Lung (tissue), 11 donors: ENCODE measurements at regions not wholly inside any gene's neighbourhood (a gene's known extent, or its start where the extent isn't known, plus 50 kb on each side); places are given as distances from the start of the nearest gene placed in this dataset.

Experiments
- ATAC-seq: fragments of 200-7000 bp; cut with Tn5 transposase; one replicate; pipeline ENCODE4 v1.9.1; 2020; ENCODE audit warnings: moderate number of reproducible peaks; ENCODE audit not compliant: insufficient read depth, low FRiP score
- DNase-seq, 3 donors: peaks; one replicate each; pipeline ENCODE4 v3.0.0-alpha.2; 2013 to 2017
- H3K27ac ChIP-seq, 2 donors: one replicate each; pipeline ENCODE4 v1.5.1; 2013; ENCODE audit warnings: mild to moderate bottlenecking in 2 of 2, moderate library complexity in 2 of 2, control low read depth in 1 of 2, inconsistent platforms in 1 of 2, low read depth in 1 of 2, low read length in 1 of 2
- H3K27me3 ChIP-seq, 3 donors: one replicate each; pipeline ENCODE4 v1.5.1; 2013; ENCODE audit warnings: low read length in 2 of 3; ENCODE audit not compliant: control insufficient read depth in 3 of 3, insufficient read depth in 3 of 3
- H3K36me3 ChIP-seq, 4 donors: one replicate each; pipeline ENCODE4 v1.5.1; 2013; ENCODE audit warnings: low read length in 4 of 4, mild to moderate bottlenecking in 1 of 4, moderate library complexity in 1 of 4; ENCODE audit not compliant: control insufficient read depth in 4 of 4, insufficient read depth in 4 of 4
- H3K4me1 ChIP-seq, 5 donors: one replicate each; pipeline ENCODE4 v1.5.1; 2013; ENCODE audit warnings: low read length in 5 of 5, mild to moderate bottlenecking in 2 of 5, moderate library complexity in 1 of 5; ENCODE audit not compliant: control insufficient read depth in 5 of 5, insufficient read depth in 5 of 5
- H3K4me3 ChIP-seq: one replicate; pipeline ENCODE4 v1.5.1; 2013; ENCODE audit warnings: mild to moderate bottlenecking, control low read depth, moderate library complexity
- H3K9ac ChIP-seq, 2 donors: one replicate each; pipeline ENCODE4 v1.5.1; 2013; ENCODE audit warnings: low read length in 2 of 2, control low read depth in 1 of 2; ENCODE audit not compliant: insufficient read depth in 1 of 2
- H3K9me3 ChIP-seq, 4 donors: one replicate each; pipeline ENCODE4 v1.5.1; 2013; ENCODE audit warnings: low read length in 3 of 4, mild to moderate bottlenecking in 1 of 4, moderate library complexity in 1 of 4; ENCODE audit not compliant: control insufficient read depth in 4 of 4, insufficient read depth in 3 of 4
- WGBS, 2 donors: extraction: QIAGEN DNeasy Blood & Tissue Kit; methylation state at CpG; one replicate each; pipeline ENCODE4 v1.1.7; 2013; 5-methylcytosine and 5-hydroxymethylcytosine counted together
- TF ChIP-seq, protein P1 (sequence below): IDR thresholded peaks from 2 replicates; pipeline ENCODE4 v1.5.1; 2012; ENCODE audit warnings: mild to moderate bottlenecking; ENCODE audit errors: control extremely low read depth, extremely low read depth
- donor health status: control.
- donor health status: control.
- donor health status: Bipolar disorder and iron deficiency.
- donor health status: healthy.
- donor health status: DM: yes; HTN: yes; CAD: no.

DNA sequence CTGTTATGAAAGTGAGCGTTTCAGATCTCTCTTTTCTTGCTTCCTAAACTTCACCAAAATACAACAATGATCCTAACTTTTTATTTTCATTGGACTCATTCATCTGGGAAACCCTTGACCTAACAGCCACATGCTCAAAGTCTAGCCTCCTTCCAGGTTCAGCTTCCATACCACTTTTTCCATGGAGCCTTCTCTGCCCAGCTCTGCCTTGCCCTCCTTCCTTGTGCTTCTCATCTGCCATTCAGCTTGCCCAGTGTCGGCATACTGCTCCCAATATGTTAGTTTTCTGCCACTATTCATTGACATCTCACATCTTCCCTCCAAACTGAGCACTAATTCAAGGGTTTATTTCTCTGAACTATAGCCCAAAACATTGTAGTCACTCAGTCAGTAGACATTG, 214.7 kb downstream of the RAD51AP2 start:
- DNase-seq, result no peak
- Histone ChIP-seq H3K27ac (no peak overlapping the region), H3K4me1 (peaks cover 0 to 4% (median 0%) of the 10 kb centered on the region in 5 donors), H3K27me3 (no peaks in the 10 kb centered on the region), H3K4me3 (no peak overlapping the region), H3K9ac (no peak overlapping the region), H3K9me3 (no peaks in the 10 kb centered on the region), H3K36me3 (no peaks in the 10 kb centered on the region)
- WGBS, 2 donors, result 47 to 52% methylated on average over 2 of the region's 2 CpGs
- no peak for ATAC-seq
- TF ChIP-seq, protein P1, sequence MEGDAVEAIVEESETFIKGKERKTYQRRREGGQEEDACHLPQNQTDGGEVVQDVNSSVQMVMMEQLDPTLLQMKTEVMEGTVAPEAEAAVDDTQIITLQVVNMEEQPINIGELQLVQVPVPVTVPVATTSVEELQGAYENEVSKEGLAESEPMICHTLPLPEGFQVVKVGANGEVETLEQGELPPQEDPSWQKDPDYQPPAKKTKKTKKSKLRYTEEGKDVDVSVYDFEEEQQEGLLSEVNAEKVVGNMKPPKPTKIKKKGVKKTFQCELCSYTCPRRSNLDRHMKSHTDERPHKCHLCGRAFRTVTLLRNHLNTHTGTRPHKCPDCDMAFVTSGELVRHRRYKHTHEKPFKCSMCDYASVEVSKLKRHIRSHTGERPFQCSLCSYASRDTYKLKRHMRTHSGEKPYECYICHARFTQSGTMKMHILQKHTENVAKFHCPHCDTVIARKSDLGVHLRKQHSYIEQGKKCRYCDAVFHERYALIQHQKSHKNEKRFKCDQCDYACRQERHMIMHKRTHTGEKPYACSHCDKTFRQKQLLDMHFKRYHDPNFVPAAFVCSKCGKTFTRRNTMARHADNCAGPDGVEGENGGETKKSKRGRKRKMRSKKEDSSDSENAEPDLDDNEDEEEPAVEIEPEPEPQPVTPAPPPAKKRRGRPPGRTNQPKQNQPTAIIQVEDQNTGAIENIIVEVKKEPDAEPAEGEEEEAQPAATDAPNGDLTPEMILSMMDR, result no peak

DNA sequence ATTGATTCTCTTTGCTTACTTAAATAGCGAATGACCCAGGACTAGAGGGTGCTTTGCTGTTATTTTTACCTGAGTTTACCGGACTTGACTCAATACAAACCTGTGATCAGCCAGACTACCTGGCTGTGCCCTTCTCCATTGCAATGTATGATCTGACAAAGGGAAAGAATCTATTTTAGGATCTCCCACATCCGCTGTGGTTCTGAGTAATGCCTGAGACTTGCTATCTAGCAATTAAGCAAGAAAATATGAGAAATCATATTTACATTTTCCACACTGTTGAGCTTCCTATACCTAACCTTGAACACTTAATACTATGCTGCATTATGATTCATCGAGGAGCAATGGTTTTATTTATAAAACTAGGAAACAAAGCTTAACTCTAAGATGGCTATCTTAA, 215.2 kb downstream of the RAD51AP2 start:
- ATAC-seq, result no peak
- Histone ChIP-seq H3K9ac (no peak overlapping the region), H3K27me3 (no peaks in the 10 kb centered on the region)

DNA sequence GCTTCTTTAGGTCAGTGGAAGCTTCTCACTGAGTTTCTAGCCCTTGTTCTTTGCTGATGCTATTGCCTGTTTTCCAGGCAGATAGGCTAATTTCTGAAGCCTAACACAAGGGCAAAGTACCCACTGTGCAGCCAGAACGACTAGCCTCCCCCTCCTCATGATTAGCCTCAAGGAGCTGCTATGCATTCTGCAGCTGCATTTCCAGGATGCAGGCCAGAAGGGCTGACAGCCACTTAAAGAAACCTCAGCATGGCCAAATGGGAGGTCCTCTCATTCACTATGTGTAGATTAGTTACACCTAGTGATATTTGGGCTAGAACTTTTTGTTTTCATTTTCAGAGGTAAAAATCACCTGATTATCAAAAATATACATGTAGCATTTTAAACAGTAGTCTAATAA, 216.0 kb downstream of the RAD51AP2 start:
- Histone ChIP-seq H3K36me3 (no peaks in the 10 kb centered on the region), H3K27me3 (no peaks in the 10 kb centered on the region), H3K4me3 (no peak overlapping the region), H3K9me3 (no peaks in the 10 kb centered on the region), H3K4me1 (peaks cover 0 to 4% (median 0%) of the 10 kb centered on the region in 5 donors), H3K27ac (no peak overlapping the region), H3K9ac (no peak overlapping the region)
- ATAC-seq, result no peak
- peak; percentile 40 to 83 (median 68) for DNase-seq
- TF ChIP-seq, protein P1, result no peak
- WGBS, 2 donors, result 0 to 22% methylated on average over 1 of the region's 1 CpG

More for the DNA sequence above, 215.2 kb downstream of the RAD51AP2 start:
- no peaks in the 10 kb centered on the region for H3K36me3 ChIP-seq
- H3K4me1 ChIP-seq, result peaks cover 0 to 4% (median 0%) of the 10 kb centered on the region in 5 donors
- no peak overlapping the region for H3K4me3 ChIP-seq
- TF ChIP-seq, protein P1, result no peak
- H3K27ac ChIP-seq, result no peak overlapping the region
- DNase-seq, result no peak
- 82 to 88% methylated on average over 4 of the region's 4 CpGs for WGBS, 2 donors
- H3K9me3 ChIP-seq, result no peaks in the 10 kb centered on the region

DNA sequence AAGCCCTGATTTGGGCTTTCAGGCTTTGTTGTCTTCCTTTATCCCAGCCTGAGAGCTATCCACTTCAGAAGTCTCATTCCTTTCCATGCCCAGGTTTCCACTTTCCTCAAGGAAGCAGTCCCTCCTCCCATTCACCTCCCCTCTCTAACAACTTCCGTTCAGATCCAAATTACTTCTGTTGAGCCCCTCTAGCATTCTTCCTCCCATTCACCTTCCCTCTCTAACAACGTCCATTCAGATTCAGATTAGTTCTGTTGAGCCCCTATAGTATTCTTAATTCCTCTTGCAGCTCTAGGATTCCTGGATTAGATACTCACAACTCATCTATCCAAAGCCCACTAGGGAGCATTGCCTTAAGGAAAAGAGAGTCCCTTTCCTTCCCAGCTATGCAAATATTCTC, 216.8 kb downstream of the RAD51AP2 start:
- Histone ChIP-seq H3K4me1 (peaks cover 0 to 4% (median 0%) of the 10 kb centered on the region in 5 donors), H3K9me3 (no peaks in the 10 kb centered on the region), H3K27ac (no peak overlapping the region), H3K9ac (no peak overlapping the region), H3K27me3 (no peaks in the 10 kb centered on the region), H3K4me3 (no peak overlapping the region), H3K36me3 (no peaks in the 10 kb centered on the region)
- TF ChIP-seq, protein P1, result no peak
- 89 to 90% methylated on average over 2 of the region's 2 CpGs for WGBS, 2 donors
- DNase-seq (no peak), ATAC-seq (no peak)
